Colonic mucosa (tissue), 4 donors: ENCODE measurements at regions not wholly inside any gene's neighbourhood (a gene's known extent, or its start where the extent isn't known, plus 50 kb on each side); places are given as distances from the start of the nearest gene placed in this dataset.

Experiments
- DNase-seq: peaks from one replicate; pipeline ENCODE4 v3.0.0-alpha.2; 2020
- H3K27ac ChIP-seq: fragments of 200-600 bp; one replicate; pipeline ENCODE4 v1.8.0; 2021
- H3K27me3 ChIP-seq: fragments of 200-600 bp; one replicate; pipeline ENCODE4 v1.8.0; 2021
- H3K36me3 ChIP-seq: fragments of 200-600 bp; one replicate; pipeline ENCODE4 v1.8.0; 2021
- H3K4me1 ChIP-seq: fragments of 200-600 bp; one replicate; pipeline ENCODE4 v1.8.0; 2021; ENCODE audit warnings: mild to moderate bottlenecking
- H3K4me3 ChIP-seq: fragments of 200-600 bp; one replicate; pipeline ENCODE4 v1.8.0; 2021
- H3K9ac ChIP-seq, 2 donors: one replicate each; pipeline ENCODE4 v1.7.0; 2013; ENCODE audit warnings: control low read depth in 2 of 2, low read depth in 2 of 2, low read length in 2 of 2
- H3K9me3 ChIP-seq: fragments of 200-600 bp; one replicate; pipeline ENCODE4 v1.8.0; 2021
- CTCF ChIP-seq: fragments of 200-600 bp; IDR thresholded peaks from one replicate; pipeline ENCODE4 v1.8.0; 2022; ENCODE audit warnings: antibody characterized with exemption, mild to moderate bottlenecking
- intact Hi-C: fragments of 100-400 bp; cut with DNase I; formaldehyde crosslinking; loops from one replicate; pipeline ENCODE4 v1.14.1; 2022
- donor health status: healthy.
- donor health status: DM: no; HTN: no; CAD: no.
- donor health status: DM: no; HTN: no; CAD: no.

GRCh38 chr18:41576643-41577042 lies 378.4 kb upstream of the PIK3C3 start:
- Histone ChIP-seq H3K27ac (no peak overlapping the region), H3K4me1 (no peaks in the 10 kb centered on the region), H3K27me3 (no peaks in the 10 kb centered on the region), H3K36me3 (no peaks in the 10 kb centered on the region), H3K9ac (no peak overlapping the region), H3K9me3 (no peaks in the 10 kb centered on the region), H3K4me3 (no peak overlapping the region)
- no peak for TF ChIP-seq CTCF
- intact Hi-C loops, result no loop called here
- DNase-seq, result no peak

DNA sequence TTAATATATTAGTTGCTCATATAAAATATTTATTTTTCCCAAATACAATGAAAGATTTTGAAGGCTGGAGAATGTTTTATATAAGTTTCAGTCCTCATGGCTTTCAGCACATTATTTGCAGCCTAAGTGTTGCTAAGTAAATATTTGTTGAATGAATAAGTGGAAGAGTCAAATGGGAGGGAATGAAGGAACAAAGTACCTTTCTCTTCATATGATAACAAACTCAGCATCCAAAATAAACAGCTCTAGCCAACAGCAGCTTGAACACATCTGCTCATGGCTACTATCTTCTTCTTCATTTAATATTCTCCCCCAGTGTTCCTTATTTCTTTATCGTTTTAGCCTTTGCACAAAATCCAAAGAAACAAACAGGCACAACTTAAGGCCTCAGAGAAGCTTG lies 385.2 kb upstream of the PIK3C3 start:
- no peak for TF ChIP-seq CTCF
- DNase-seq, result no peak
- Histone ChIP-seq H3K4me1 (no peaks in the 10 kb centered on the region), H3K4me3 (no peak overlapping the region), H3K27ac (no peak overlapping the region), H3K9me3 (no peaks in the 10 kb centered on the region), H3K36me3 (no peaks in the 10 kb centered on the region), H3K9ac (no peak overlapping the region), H3K27me3 (no peaks in the 10 kb centered on the region)
- intact Hi-C loops, result no loop called here

GRCh38 chr18:41561961-41562360 lies 393.1 kb upstream of the PIK3C3 start:
- DNase-seq, result no peak
- Histone ChIP-seq H3K36me3 (no peaks in the 10 kb centered on the region), H3K4me1 (no peaks in the 10 kb centered on the region), H3K27me3 (no peaks in the 10 kb centered on the region), H3K4me3 (no peak overlapping the region), H3K9me3 (no peaks in the 10 kb centered on the region), H3K27ac (no peak overlapping the region), H3K9ac (no peak overlapping the region)
- intact Hi-C loops, result no loop called here
- TF ChIP-seq CTCF, result no peak

DNA sequence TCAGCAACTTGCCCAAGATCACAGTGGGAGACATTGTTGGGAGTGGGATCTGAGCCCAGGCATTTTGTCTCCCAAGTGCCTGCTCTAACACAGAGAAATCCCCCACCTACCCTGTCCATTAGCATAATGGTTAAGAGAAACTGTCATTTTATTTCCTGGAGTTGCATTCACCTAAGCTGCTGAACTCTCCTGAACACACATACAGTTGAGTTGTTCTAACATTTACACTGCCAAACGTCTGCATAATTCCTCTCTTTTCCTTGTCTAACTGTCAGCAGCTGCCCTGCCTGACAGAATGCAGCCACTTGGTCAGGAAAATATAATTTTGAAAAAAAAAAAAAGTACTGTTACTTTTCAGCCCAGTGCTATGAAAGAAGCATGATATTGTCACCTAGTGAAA lies 396.3 kb upstream of the PIK3C3 start:
- TF ChIP-seq CTCF, result no peak
- intact Hi-C loops, result no loop called here
- no peaks in the 10 kb centered on the region for H3K36me3 ChIP-seq

DNA sequence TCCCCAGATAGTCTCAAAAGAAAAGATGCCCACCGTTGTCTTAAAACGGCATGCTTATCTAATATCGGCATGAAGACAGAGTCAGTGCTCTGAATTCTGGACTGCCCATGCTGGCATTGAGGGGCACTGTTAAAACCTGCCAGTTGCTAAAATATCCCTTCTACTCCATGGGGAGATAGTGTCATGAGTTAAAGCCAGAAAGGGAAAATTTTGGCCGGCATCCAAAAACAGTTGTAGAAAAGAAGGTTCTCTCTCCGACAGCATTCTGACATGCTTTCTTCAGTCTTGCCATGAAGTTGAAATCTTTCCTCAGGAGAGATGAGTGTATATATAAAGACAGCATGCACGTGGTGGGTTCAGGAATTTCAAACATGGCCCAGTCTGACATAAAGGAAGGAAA lies 401.3 kb upstream of the PIK3C3 start:
- Histone ChIP-seq H3K36me3 (no peaks in the 10 kb centered on the region), H3K4me1 (no peaks in the 10 kb centered on the region), H3K9me3 (no peaks in the 10 kb centered on the region), H3K4me3 (no peak overlapping the region), H3K27ac (no peak overlapping the region), H3K9ac (no peak overlapping the region), H3K27me3 (no peaks in the 10 kb centered on the region)
- DNase-seq, result no peak
- intact Hi-C loops, result no loop called here
- no peak for TF ChIP-seq CTCF

More for the DNA sequence above, 396.3 kb upstream of the PIK3C3 start:
- Histone ChIP-seq H3K27ac (no peak overlapping the region), H3K4me1 (no peaks in the 10 kb centered on the region), H3K27me3 (no peaks in the 10 kb centered on the region), H3K9ac (no peak overlapping the region), H3K4me3 (no peak overlapping the region), H3K9me3 (no peaks in the 10 kb centered on the region)
- DNase-seq, result no peak
